ENCODE measurements at regions not wholly inside any gene's neighbourhood (a gene's known extent, or its start where the extent isn't known, plus 50 kb on each side); places are given as distances from the start of the nearest gene placed in this dataset.

GRCh38 chr3:107294117-107294516 is 83.1 kb upstream of the CCDC54 start:
- Histone ChIP-seq H3K9me3 (peaks cover 0 to 21% (median 0%) of the 10 kb centered on the region in 3 donors), H3K36me3 (no peaks in the 10 kb centered on the region), H3K4me3 (no peak overlapping the region), H3K27ac (no peak overlapping the region), H3K4me1 (no peaks in the 10 kb centered on the region), H3K27me3 (no peaks in the 10 kb centered on the region)
- no peak for DNase-seq
- TF ChIP-seq CTCF (IDR thresholded peaks at IDR 0.05) = no peak
- intact Hi-C loops (cut with DNase I; ENCODE audit: low total_unique reads) = no loop called here

GRCh38 chr3:107297597-107297996 is 79.6 kb upstream of the CCDC54 start:
- no peak overlapping the region for H3K4me3 ChIP-seq
- DNase-seq = no peak
- no peaks in the 10 kb centered on the region for H3K4me1 ChIP-seq
- intact Hi-C loops (cut with DNase I; ENCODE audit: low total_unique reads) = no loop called here
- no peak for TF ChIP-seq CTCF (IDR thresholded peaks at IDR 0.05)
- H3K27ac ChIP-seq = no peak overlapping the region
- H3K36me3 ChIP-seq = no peaks in the 10 kb centered on the region
- H3K27me3 ChIP-seq = no peaks in the 10 kb centered on the region
- H3K9me3 ChIP-seq = peaks cover 0 to 14% (median 0%) of the 10 kb centered on the region in 3 donors

- Histone ChIP-seq H3K4me1 (no peaks in the 10 kb centered on the region), H3K27me3 (no peaks in the 10 kb centered on the region), H3K27ac (no peak overlapping the region), H3K36me3 (no peaks in the 10 kb centered on the region), H3K9me3 (no peaks in the 10 kb centered on the region), H3K4me3 (no peak overlapping the region)
- no peak for DNase-seq
- TF ChIP-seq CTCF (IDR thresholded peaks at IDR 0.05) = no peak
- intact Hi-C loops (cut with DNase I; ENCODE audit: low total_unique reads) = no loop called here
These were observed 70.0 kb upstream of the CCDC54 start for GRCh38 chr3:107307205-107307604.

- Histone ChIP-seq H3K4me3 (no peak overlapping the region), H3K36me3 (no peaks in the 10 kb centered on the region), H3K27me3 (no peaks in the 10 kb centered on the region), H3K9me3 (no peaks in the 10 kb centered on the region), H3K27ac (no peak overlapping the region), H3K4me1 (no peaks in the 10 kb centered on the region)
- no peak for DNase-seq
- no peak for TF ChIP-seq CTCF (IDR thresholded peaks at IDR 0.05)
- intact Hi-C loops (cut with DNase I; ENCODE audit: low total_unique reads) = no loop called here
These were observed 68.5 kb upstream of the CCDC54 start for GRCh38 chr3:107308716-107309115.

- H3K9me3 ChIP-seq = no peaks in the 10 kb centered on the region
- H3K27me3 ChIP-seq = no peaks in the 10 kb centered on the region
- no peak overlapping the region for H3K4me3 ChIP-seq
- H3K4me1 ChIP-seq = no peaks in the 10 kb centered on the region
- H3K36me3 ChIP-seq = no peaks in the 10 kb centered on the region
- no peak for DNase-seq
- no peak overlapping the region for H3K27ac ChIP-seq
- no peak for TF ChIP-seq CTCF (IDR thresholded peaks at IDR 0.05)
- intact Hi-C loops (cut with DNase I; ENCODE audit: low total_unique reads) = no loop called here
These were observed 67.9 kb upstream of the CCDC54 start for GRCh38 chr3:107309312-107309711.

- H3K27me3 ChIP-seq = no peaks in the 10 kb centered on the region
- TF ChIP-seq CTCF (IDR thresholded peaks at IDR 0.05) = no peak
- no peaks in the 10 kb centered on the region for H3K4me1 ChIP-seq
- intact Hi-C loops (cut with DNase I; ENCODE audit: low total_unique reads) = no loop called here
- H3K9me3 ChIP-seq = no peaks in the 10 kb centered on the region
- no peak overlapping the region for H3K4me3 ChIP-seq
- H3K36me3 ChIP-seq = no peaks in the 10 kb centered on the region
- no peak for DNase-seq
- no peak overlapping the region for H3K27ac ChIP-seq
These were observed 63.5 kb upstream of the CCDC54 start for GRCh38 chr3:107313711-107314110.

Data from tibial artery (tissue), 4 donors.